Suppressor macrophage treated with lipopolysaccharide for 1 hour (primary cell): ENCODE measurements at regions not wholly inside any gene's neighbourhood (a gene's known extent, or its start where the extent isn't known, plus 50 kb on each side); places are given as distances from the start of the nearest gene placed in this dataset.

Experiments
- DNase-seq, 3 donors: peaks; one replicate each; pipeline ENCODE4 v3.0.0-alpha.2; 2020 to 2022

DNA sequence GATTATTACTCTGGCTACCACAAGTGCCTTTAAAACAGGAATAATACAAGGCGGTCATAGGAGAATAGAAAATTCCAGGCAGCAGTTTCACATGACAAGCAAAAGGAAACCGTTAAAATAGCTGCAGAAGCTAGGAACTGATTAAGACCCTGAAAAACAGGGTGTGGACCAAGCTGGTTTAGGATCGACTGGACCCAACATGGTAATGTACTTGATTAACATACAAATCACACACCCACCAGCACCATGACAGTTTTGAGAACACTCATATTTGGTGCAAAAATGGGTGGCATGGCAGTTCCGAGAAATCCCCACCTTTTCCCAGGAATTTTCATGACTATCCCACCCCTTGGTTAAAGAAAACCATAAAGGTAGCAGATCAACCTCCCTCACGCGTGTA lies 51.9 kb upstream of the TMEM163 start:
- DNase-seq, result no peak

DNA sequence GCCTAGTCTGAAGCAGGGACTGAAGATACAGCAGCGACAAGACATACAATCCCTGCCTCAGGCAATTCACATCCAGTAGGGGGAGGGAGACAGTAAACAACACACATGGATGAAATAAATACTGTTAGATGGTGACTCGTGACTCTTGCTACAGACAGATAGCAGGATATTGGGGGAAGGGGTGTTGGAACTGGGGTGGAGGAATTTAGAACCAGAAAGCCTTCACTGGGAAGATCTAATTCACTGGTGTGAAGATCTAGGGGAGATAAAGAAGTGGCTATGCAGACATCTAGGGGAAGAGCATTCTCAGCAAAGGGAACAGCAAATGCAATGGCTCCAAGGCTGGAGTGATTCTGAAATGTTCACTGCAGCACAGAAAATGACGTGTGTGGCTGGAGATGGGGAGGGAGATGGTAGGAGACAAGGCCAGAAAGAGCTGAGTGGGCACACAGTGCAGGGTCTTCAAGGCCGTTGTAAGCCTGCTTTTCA lies 52.6 kb upstream of the TMEM163 start:
- no peak for DNase-seq

DNA sequence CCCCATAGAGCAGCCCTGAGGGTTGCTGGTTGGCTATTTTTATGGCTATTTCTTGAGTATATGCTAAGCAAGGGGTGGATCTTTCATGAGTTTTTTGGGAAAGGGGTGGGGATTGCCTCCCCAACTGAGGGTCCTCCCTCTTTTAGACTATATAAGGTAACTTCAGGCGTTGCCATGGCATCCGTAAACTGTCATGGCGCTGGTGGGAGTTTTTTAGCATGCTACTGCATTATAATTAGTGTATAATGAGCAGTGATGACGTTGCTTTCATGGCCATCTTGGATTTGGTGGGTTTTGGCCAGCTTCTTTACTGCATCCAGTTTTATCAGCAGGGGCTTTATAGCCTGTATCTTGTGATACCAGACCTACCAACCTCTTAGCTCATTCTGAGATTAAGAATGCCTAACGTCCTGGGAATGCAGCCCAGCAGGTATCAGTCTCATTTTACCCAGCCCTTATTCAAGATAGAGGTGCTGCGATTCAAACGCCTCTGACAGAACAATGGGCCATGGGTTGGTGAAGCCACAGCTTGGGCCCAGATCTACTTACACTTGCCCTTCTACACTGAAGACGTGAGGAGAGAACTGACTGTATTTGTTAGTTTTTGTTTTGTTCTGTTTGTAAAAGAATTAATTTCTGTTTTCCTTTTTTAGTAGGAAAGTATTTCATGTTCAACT lies 53.8 kb upstream of the TMEM163 start:
- no peak for DNase-seq

DNA sequence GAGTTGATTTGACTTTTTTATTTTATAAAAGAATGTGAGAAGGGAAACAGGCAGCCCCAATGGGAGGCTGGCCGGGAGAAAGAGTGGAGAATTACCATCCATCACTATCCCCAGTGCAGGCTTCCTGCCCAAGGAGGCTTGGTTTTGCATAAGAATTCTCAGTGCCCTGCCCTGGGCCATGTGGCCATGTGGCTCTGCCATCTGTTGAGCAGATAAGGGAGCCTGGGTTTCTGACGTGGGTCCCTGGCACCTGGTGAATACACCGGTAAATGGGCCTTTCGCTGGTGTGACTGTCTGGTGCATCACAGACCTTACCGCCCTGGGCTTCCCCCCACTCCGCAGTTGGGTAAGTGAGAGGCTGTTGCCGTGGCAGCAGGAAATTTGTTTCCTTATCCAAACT lies 54.5 kb upstream of the TMEM163 start:
- DNase-seq, result no peak

DNA sequence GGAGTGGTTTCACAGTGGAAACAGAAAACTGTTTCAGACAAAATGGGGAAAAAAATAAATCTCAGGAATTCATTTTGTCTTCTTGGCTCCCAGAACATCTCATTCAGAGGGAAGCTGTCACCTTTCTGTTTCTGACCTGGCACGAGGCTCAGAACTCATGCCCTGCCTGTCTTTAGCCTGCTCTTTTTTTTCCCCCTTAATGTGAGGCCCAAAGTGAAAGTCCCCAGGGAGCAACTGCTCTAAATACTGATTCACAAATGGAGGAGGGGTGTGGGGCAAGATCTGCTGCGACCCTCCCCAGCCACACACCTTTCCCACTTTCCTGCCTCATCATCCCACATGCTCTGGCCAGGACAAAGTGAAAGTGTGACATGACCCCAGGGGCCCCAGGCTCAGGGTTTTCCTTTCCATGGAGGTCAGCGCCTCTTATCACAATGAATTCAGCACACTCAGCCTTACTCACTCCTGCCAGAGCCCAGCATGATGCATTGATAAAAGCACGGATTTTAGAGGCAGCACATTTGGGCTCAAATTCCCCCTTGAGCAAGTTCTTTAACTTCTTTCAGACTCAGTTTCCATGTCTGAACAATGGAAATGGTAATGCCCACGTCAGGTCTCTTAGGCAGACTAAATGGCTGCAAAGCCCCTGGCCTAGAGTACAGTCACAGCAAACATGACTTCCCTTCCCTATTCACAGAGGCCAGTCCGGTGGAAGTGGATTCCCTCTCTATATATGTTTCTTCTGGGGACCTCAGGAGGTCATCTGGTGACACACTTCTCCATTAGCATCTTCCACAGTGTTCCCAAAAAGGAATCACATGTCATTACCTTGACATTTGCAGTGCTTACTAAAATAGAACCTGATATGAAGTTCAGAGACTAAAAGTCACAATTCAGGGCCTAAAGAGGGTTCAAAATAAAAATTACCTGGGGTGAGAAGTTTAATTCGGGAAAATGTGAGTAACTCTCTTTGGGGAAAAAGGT lies 55.3 kb upstream of the TMEM163 start:
- no peak for DNase-seq

DNA sequence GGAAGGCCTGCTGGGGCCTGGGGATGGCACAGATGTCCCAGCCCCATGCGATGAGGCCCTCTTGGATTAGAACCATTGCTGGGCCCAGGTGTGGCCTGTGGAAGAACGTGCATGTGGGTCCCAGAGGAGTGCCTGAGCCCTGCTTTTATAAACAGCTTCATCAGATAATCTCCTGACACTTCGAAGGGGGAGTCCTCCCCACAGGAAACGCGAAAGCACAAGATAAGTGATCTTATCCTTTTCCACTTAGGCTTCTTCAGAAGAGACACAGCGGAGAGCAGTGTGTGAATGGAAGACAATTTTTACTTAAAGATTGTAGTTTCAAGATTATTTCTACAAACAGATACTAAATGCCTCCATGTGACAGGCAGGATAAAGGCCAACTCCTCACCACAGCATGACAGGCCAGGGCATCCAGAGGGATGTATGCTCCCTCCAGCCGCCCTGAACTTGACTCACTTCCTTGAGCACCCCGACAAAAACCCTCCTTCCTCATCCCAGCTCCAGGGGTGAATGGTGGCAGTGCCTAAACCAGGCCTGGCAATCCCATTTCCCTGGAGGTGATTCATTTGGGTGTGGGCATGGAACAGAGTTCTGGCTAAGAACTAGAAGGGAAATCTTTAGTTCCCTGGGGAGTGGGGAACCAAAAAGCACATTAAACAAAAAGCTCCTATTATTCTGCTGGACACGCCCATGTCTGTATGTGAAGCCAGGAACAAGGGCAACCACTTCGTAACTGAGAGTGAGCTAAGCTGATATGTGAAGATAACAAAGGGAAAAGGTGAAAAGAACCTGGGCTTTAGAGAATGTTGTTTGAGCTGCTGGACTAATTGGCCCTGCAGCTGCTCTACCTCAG lies 56.2 kb upstream of the TMEM163 start:
- peak; percentile 27 to 40 (median 27) for DNase-seq

DNA sequence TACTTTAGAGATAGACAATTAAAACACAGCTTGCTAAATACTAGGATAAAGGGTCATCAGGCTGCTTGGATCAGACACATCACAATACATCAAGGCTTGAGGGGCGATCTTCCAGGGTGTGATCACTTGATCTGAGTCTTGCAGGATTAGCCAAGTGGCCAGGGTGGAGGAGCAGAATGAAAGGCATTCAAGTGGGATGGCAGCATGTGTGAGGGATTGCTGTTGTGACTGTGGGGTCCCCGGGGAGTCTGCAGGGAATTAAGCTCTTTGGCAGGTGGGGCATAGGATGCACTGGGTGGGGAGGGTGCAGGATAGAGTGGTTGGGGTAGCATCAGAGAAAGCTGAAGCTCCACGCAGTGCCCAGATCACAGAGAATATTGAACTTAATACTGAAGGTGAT lies 58.0 kb upstream of the TMEM163 start:
- DNase-seq, result no peak

DNA sequence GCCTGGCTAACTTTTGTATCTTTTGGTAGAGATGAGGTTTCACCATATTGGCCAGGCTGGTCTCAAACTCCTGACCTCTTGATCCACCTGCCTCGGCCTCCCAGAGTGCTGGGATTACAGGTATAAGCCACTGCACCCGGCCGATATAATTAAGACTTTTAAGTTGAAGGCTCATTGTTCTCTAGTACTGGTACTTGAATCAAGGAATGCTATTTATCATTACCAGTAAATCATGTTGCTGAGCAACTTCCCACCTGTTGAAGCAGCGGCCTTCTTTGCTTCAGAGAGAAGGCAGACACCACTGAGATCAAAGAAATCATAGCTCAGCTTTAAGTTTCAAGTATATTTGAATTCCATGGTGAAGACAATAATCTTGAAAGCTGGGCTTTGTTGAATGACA lies 58.8 kb upstream of the TMEM163 start:
- DNase-seq, result no peak

DNA sequence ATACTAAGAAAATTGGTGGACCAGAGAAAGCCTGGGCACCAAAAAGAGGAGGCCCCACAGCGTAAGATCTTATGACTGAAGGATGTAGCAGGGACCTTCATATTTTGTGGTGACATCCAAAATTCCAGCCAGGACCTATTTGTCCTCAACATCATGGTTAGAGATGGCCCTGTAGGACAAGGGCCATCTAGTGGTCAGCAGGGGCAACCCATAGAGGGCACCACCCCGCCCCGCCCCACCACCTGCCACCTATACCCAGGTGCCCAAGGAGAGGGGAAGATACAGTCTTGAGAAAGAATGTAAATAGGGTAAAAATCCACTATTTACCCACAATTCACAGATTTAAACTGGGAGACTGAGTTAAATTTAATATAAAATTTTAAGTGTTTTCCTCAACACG lies 59.6 kb upstream of the TMEM163 start:
- DNase-seq, result no peak

DNA sequence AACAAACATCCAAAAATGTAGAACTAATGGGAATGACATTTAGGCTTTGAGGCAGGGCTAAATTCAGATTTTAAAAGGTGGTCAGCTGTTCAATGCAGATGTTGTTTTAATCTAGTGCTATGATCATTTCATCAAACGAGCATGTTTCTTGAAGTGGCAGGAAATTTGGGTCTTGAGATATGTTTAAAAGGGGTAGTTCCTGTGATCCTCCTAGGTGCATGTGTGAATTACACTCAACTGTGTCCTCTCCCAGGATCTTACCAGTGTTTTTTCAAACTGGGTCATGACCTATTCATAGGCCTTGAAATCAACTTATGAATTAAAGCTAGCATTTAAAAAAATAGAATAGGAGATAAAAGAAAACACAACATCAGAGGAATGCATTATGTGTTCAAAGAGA lies 57.4 kb upstream of the ACMSD start:
- DNase-seq, result no peak

DNA sequence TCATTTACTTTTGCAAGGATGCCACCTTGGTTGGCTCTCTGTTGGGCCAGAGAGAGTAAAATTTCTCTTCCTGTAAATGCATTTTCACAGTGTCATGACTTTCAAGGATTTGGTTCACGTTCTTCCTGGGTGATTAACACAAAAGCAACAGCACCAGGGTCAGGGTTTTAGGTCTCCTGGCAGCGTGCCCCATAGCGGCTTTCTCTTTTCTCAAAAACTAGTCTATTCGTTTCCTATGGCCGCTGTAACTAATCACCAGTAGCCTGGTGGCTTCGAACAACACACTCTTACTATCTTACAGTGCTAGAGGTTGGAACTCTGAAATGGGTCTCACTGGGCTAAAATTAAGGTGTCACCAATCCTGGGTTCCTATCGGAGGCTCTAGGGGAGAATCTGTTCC lies 56.3 kb upstream of the ACMSD start:
- no peak for DNase-seq

DNA sequence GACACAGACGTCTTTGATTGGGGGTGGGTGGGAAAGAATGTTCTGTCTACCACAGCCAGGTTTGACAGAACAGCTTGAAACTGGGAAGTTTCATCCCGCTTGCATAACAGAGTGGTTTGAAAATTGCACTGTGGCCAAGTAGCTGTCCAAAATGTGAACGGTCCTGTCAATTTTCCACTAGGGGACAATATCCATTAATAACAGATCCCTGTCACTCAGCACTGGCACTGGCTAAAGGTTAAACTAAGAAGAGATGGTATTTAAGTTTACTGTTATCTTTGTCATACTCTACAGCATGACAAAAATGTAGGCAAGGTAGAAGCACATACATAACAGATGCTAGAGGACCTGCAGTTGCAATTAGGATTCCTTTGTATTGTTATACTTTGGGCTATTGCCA lies 55.6 kb upstream of the ACMSD start:
- DNase-seq, result peak; percentile 57 to 88 (median 83)

DNA sequence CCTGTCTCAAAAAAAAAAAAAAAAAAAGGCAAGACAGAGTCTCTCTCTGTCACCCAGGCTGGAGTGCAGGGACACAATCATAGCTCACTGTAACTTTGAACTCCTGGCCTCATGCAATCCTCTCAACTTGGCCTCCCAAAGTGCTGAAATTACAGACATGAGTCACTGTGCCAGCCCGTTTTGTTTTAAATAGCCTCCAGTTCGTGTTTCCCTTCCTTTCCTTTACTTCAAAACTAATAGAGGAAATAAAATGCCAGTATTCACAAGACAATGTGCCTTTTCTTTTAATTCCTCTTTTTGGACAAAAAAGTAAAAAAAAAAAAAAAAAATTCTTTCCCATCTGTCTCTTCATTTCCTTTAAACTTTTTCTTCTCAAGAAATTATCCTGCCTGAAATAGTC lies 54.5 kb upstream of the ACMSD start:
- DNase-seq, result peak; percentile 72 to 87 (median 86)

DNA sequence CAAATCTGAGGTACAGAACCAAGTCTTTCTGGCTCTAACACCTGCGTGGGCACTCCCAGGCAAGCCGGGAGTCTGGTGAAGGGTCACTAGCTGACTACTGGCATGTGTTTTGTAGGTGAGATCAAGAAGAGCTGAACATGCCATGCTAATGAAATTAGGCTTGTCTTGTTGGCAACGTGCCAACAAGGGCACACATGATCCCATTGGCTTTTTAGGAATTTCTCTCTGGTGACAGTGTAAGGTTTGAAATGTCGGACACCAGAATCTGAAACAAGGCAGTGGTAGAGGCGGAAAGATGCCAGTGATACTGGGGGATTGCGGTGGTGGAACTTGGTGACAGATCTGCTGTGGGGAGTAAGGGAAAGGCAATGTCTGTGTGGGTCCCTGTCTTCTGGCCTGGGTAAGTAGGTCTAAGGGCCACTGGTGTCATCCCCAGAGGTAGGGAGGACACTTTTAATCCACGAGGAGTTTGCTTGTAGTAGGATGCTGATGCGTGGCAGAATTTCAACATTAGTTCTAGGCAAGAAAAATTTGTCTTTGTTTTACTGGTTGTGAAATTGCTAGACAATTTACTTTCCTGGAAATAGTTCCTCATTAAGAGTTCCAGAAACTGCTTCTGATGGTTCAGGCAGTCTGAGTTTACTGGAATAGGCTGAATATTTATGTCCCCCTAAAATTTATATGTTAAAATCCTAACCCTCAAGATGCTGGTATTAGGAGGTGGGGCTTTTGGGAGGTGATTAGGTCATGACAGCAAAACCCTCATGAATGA lies 52.6 kb upstream of the ACMSD start:
- DNase-seq, result peak; percentile 22 to 68 (median 41)

DNA sequence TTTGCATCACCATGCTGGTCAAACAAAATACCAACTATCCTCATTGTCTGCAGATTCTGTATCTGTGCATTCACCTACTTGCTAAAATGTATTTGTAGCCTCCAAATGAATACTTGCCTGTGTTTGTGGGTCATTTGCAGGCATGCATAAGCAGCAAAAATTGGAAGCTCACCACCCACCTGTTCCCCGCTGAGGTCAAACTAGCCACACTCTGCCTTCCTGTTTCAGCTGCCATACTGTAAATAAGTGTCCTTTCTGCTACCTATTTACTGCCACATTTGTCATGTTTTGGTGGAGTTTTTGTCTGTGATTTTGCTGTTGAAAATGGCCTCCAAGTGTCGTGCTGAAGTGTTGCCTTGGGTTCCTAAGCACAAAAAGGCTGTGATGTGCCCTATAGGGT lies 50.0 kb upstream of the ACMSD start:
- DNase-seq, result no peak
